Mesendoderm (in vitro differentiated cells): ENCODE measurements at regions not wholly inside any gene's neighbourhood (a gene's known extent, or its start where the extent isn't known, plus 50 kb on each side); places are given as distances from the start of the nearest gene placed in this dataset.

ENCODE experiments used
- DNase-seq: peaks from one replicate; pipeline ENCODE4 v3.0.0; 2013
- H2AK5ac ChIP-seq: 2 replicates; pipeline ENCODE4 v1.6.1; 2013; ENCODE audit warnings: low read length, inconsistent platforms
- H2BK120ac ChIP-seq: 2 replicates; pipeline ENCODE4 v1.6.1; 2013; ENCODE audit warnings: low read depth, mild to moderate bottlenecking, low read length, moderate library complexity, mixed read lengths
- H2BK15ac ChIP-seq: replicated peaks from 2 replicates; pipeline ENCODE4 v1.6.1; 2013; ENCODE audit warnings: low read depth, mild to moderate bottlenecking, moderate library complexity
- H2BK5ac ChIP-seq: 2 replicates; pipeline ENCODE4 v1.6.1; 2013; ENCODE audit warnings: low read length, inconsistent platforms
- H3K18ac ChIP-seq: 2 replicates; pipeline ENCODE4 v1.6.1; 2013; ENCODE audit warnings: mild to moderate bottlenecking, low read length, mixed read lengths
- H3K23ac ChIP-seq: one replicate; pipeline ENCODE4 v1.6.1; 2013; ENCODE audit warnings: low read length
- H3K27ac ChIP-seq: 2 replicates; pipeline ENCODE4 v1.5.1; 2013; ENCODE audit warnings: low read depth, mild to moderate bottlenecking, inconsistent platforms, low read length, moderate library complexity
- H3K27me3 ChIP-seq: 2 replicates; pipeline ENCODE4 v1.6.1; 2013; ENCODE audit warnings: low read length, control low read depth, mild to moderate bottlenecking, inconsistent platforms; ENCODE audit not compliant: insufficient read depth, poor library complexity
- H3K36me3 ChIP-seq: 2 replicates; pipeline ENCODE4 v1.6.1; 2013; ENCODE audit warnings: low read length, inconsistent platforms; ENCODE audit not compliant: control insufficient read depth, insufficient read depth
- H3K4ac ChIP-seq: one replicate; pipeline ENCODE4 v1.6.1; 2013; ENCODE audit warnings: low read depth, mild to moderate bottlenecking, low read length, moderate library complexity
- H3K4me1 ChIP-seq: 2 replicates; pipeline ENCODE4 v1.6.1; 2013; ENCODE audit warnings: low read depth, low read length, inconsistent platforms; ENCODE audit not compliant: control insufficient read depth
- H3K4me2 ChIP-seq: 2 replicates; pipeline ENCODE4 v1.6.1; 2013; ENCODE audit warnings: low read length
- H3K4me3 ChIP-seq: 2 replicates; pipeline ENCODE4 v1.5.1; 2013; ENCODE audit warnings: mild to moderate bottlenecking, low read length
- H3K56ac ChIP-seq: one replicate; pipeline ENCODE4 v1.6.1; 2013; ENCODE audit warnings: low read length
- H3K79me1 ChIP-seq: 2 replicates; pipeline ENCODE4 v1.6.1; 2013; ENCODE audit warnings: low read length, inconsistent platforms
- H3K79me2 ChIP-seq: 2 replicates; pipeline ENCODE4 v1.6.1; 2013; ENCODE audit warnings: mild to moderate bottlenecking, low read length; ENCODE audit not compliant: control insufficient read depth, insufficient read depth
- H3K9ac ChIP-seq: 2 replicates; pipeline ENCODE4 v1.6.1; 2013; ENCODE audit warnings: low read length, inconsistent platforms
- H4K5ac ChIP-seq: one replicate; pipeline ENCODE4 v1.6.1; 2013; ENCODE audit warnings: low read length
- H4K8ac ChIP-seq: one replicate; pipeline ENCODE4 v1.6.1; 2013; ENCODE audit warnings: low read depth, mild to moderate bottlenecking, control low read depth, low read length, moderate library complexity
- WGBS: extraction: QIAGEN DNeasy Blood & Tissue Kit; methylation state at CpG from one replicate; pipeline ENCODE4 v1.1.7; 2013; ENCODE audit warnings: low lambda C conversion rate, missing lambda C conversion rate; ENCODE audit not compliant: insufficient coverage; ENCODE audit errors: extremely low coverage; 5-methylcytosine and 5-hydroxymethylcytosine counted together

DNA sequence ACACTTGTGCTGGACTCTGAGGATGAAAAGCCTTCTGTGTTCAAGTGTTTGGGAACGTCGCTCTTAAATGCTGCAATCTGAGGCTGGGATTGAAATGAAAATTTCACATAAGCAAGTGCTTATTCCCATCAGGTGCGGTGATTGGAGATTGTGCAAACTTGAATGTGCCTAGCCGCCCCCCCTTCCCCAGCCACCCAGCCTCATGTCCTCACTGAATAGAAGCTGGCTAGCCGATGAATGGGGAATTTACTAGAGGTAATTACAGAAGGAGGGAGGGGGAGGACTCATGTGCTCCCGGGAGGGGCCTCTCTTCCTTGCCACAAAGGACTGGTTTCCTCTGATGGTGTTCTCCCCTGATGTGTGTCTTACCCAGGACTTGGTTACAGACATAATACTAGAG lies 544.8 kb upstream of the EEF2KMT start:
- H3K4me1 ChIP-seq = no peaks in the 10 kb centered on the region
- WGBS = no CpG with 5 or more reads among the region's 6 CpGs
- H2AK5ac ChIP-seq = no peak overlapping the region
- no peaks in the 10 kb centered on the region for H3K27me3 ChIP-seq
- H3K56ac ChIP-seq = no peak overlapping the region
- H4K8ac ChIP-seq = no peak overlapping the region
- H2BK5ac ChIP-seq = no peak overlapping the region
- no peak overlapping the region for H3K27ac ChIP-seq
- no peak overlapping the region for H3K4me3 ChIP-seq
- no peak for DNase-seq
- H3K79me1 ChIP-seq = no peaks in the 10 kb centered on the region
- no peak overlapping the region for H3K23ac ChIP-seq
- no peaks in the 10 kb centered on the region for H3K79me2 ChIP-seq
- no peak overlapping the region for H3K9ac ChIP-seq
- H2BK120ac ChIP-seq = no peak overlapping the region
- no peaks in the 10 kb centered on the region for H3K36me3 ChIP-seq
- H3K4me2 ChIP-seq = no peak overlapping the region
- H4K5ac ChIP-seq = no peak overlapping the region
- H3K4ac ChIP-seq = no peak overlapping the region
- H2BK15ac ChIP-seq = no peak overlapping the region
- H3K18ac ChIP-seq = no peak overlapping the region

DNA sequence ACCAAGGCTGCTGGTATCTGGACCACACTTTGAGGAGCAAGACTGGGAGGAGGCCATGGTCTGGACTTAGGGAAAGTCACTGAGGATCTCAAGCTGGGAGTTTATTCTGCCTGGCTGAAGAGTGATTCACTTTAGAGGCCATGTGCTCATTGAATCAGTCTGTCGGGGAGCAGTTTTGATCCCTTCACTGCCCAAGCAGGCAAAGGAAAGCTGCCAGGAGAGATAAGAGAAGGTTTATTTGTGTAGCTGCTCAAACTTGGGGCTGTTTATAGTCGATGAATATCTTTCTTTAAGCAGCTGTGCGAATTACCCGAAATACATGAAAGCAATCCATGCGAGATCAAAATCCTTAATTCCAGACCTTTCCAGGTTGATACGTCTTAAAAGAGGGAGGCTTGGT lies 544.4 kb upstream of the EEF2KMT start:
- Histone ChIP-seq H3K27me3 (no peaks in the 10 kb centered on the region), H3K23ac (no peak overlapping the region), H2BK15ac (no peak overlapping the region), H3K18ac (no peak overlapping the region), H2BK120ac (no peak overlapping the region), H3K27ac (no peak overlapping the region), H3K4ac (no peak overlapping the region), H4K8ac (no peak overlapping the region), H3K4me2 (no peak overlapping the region), H3K56ac (no peak overlapping the region), H4K5ac (no peak overlapping the region), H3K4me3 (no peak overlapping the region), H3K9ac (no peak overlapping the region), H2AK5ac (no peak overlapping the region), H3K79me2 (no peaks in the 10 kb centered on the region), H2BK5ac (no peak overlapping the region), H3K36me3 (no peaks in the 10 kb centered on the region), H3K4me1 (no peaks in the 10 kb centered on the region), H3K79me1 (no peaks in the 10 kb centered on the region)
- no CpG with 5 or more reads among the region's 6 CpGs for WGBS
- no peak for DNase-seq

DNA sequence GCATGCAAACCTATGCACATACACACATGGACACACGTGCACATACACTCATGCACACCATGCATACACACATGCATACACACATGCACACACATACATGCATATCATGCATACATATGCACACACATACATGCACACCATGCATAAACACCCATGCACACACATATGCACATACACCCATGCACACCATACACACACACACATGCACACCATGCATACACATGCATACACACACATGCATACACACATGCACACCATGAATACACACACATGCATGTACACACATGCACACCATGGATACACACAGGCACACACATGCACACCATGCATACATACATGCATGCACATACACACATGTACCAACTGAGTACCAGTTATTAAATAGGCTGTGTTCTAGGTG lies 543.3 kb upstream of the EEF2KMT start:
- Histone ChIP-seq H2AK5ac (no peak overlapping the region), H3K56ac (no peak overlapping the region), H4K8ac (no peak overlapping the region), H2BK15ac (no peak overlapping the region), H3K4me3 (no peak overlapping the region), H3K9ac (no peak overlapping the region), H3K18ac (no peak overlapping the region), H3K36me3 (no peaks in the 10 kb centered on the region), H3K79me1 (no peaks in the 10 kb centered on the region), H4K5ac (no peak overlapping the region), H3K4me1 (no peaks in the 10 kb centered on the region), H2BK120ac (no peak overlapping the region), H2BK5ac (no peak overlapping the region), H3K4me2 (no peak overlapping the region), H3K27me3 (no peaks in the 10 kb centered on the region), H3K27ac (no peak overlapping the region), H3K23ac (no peak overlapping the region), H3K4ac (no peak overlapping the region), H3K79me2 (no peaks in the 10 kb centered on the region)
- no CpG with 5 or more reads among the region's 1 CpG for WGBS
- DNase-seq = no peak

DNA sequence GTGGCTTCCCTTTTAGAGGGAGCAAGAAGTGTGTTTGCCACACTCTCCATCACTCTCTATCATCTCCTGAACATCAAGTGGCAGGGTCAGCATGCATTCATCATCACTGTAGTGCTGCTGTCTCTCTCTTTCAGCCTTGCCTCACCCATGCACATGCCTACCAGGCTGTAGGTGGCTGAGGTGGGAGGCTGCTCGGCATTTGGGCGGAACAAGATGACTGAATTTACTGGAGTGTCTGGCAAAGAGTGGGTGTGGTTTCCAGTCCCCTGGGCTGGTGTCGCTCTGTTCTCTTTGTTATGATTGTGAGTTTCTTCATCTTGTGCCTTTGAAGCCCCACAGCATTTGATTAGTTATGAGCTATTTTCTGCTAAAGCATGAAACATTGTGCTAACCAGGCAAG lies 541.9 kb upstream of the EEF2KMT start:
- Histone ChIP-seq H3K27me3 (no peaks in the 10 kb centered on the region), H3K4ac (no peak overlapping the region), H3K4me3 (no peak overlapping the region), H3K9ac (no peak overlapping the region), H4K8ac (no peak overlapping the region), H4K5ac (no peak overlapping the region), H2BK120ac (no peak overlapping the region), H3K4me1 (no peaks in the 10 kb centered on the region), H3K79me1 (no peaks in the 10 kb centered on the region), H2BK15ac (no peak overlapping the region), H3K79me2 (no peaks in the 10 kb centered on the region), H3K4me2 (no peak overlapping the region), H3K23ac (no peak overlapping the region), H3K36me3 (no peaks in the 10 kb centered on the region), H3K56ac (no peak overlapping the region), H2BK5ac (no peak overlapping the region), H2AK5ac (no peak overlapping the region), H3K18ac (no peak overlapping the region), H3K27ac (no peak overlapping the region)
- DNase-seq = no peak
- WGBS = no CpG with 5 or more reads among the region's 3 CpGs

DNA sequence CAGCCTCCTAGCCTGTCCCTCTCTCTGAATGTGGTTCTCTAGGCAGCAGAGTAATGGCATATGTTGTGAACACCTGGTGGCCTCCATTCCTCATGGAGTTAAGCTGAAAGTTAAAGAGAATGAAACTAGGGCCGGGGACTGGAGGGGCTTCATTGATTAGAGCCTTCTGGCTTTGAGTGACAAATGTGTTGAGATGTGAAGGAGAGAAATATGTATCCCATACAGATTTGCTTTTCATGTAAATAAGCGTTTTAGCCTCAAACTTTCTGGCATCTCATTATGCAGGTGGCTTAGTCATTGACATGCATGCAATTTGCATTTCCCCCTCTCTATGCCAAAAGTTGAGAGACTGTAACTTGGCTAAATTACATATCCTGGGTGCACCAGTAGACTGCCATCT lies 537.7 kb upstream of the EEF2KMT start:
- Histone ChIP-seq H3K4me1 (no peaks in the 10 kb centered on the region), H3K36me3 (no peaks in the 10 kb centered on the region), H3K18ac (no peak overlapping the region), H3K27ac (no peak overlapping the region), H2BK5ac (no peak overlapping the region), H3K4me2 (no peak overlapping the region), H2BK120ac (no peak overlapping the region), H3K56ac (no peak overlapping the region), H3K23ac (no peak overlapping the region), H3K79me2 (no peaks in the 10 kb centered on the region), H4K8ac (no peak overlapping the region), H3K79me1 (no peaks in the 10 kb centered on the region), H3K4ac (no peak overlapping the region), H3K9ac (no peak overlapping the region), H2AK5ac (no peak overlapping the region), H4K5ac (no peak overlapping the region), H2BK15ac (no peak overlapping the region), H3K27me3 (no peaks in the 10 kb centered on the region), H3K4me3 (no peak overlapping the region)
- no CpG with 5 or more reads among the region's 2 CpGs for WGBS
- no peak for DNase-seq

DNA sequence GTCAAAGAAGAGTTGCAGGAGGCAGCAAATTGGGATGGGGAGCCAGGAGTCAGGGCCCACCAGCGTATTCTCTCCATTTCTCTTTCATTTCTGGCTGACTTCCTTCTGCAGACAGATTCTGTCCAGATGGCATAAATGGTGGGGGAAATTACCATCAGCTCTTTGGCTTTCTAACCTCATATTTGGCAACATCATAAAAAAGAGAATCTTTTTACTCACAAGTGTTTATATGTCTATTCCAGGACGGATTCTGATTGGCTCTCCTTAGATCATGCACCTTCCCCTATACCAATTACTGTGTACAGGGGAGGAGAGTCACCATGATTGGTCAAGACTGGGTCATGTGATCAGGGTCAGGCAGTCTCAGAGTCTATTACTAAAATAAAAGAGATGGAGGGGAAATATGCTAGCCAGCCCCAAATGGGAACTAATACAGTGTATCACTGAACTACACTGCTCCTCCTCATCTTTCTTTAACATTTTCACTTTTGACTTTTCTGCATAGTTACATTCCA lies 537.1 kb upstream of the EEF2KMT start:
- Histone ChIP-seq H3K56ac (no peak overlapping the region), H3K9ac (no peak overlapping the region), H3K4ac (no peak overlapping the region), H3K79me1 (no peaks in the 10 kb centered on the region), H3K23ac (no peak overlapping the region), H3K27ac (no peak overlapping the region), H3K4me2 (no peak overlapping the region), H3K4me1 (no peaks in the 10 kb centered on the region), H2BK15ac (no peak overlapping the region), H2AK5ac (no peak overlapping the region), H2BK5ac (no peak overlapping the region), H3K4me3 (no peak overlapping the region), H3K79me2 (no peaks in the 10 kb centered on the region), H4K5ac (no peak overlapping the region), H3K18ac (no peak overlapping the region), H2BK120ac (no peak overlapping the region), H3K27me3 (no peaks in the 10 kb centered on the region), H4K8ac (no peak overlapping the region), H3K36me3 (no peaks in the 10 kb centered on the region)
- no CpG with 5 or more reads among the region's 2 CpGs for WGBS
- DNase-seq = no peak
